ENCODE measurements at regions not wholly inside any gene's neighbourhood (a gene's known extent, or its start where the extent isn't known, plus 50 kb on each side); places are given as distances from the start of the nearest gene placed in this dataset.
"Not testable (repeated sequence)": the region's sequence is repeated elsewhere in the genome, so short reads cannot be mapped to it uniquely, and the experiment has no call there.

DNA sequence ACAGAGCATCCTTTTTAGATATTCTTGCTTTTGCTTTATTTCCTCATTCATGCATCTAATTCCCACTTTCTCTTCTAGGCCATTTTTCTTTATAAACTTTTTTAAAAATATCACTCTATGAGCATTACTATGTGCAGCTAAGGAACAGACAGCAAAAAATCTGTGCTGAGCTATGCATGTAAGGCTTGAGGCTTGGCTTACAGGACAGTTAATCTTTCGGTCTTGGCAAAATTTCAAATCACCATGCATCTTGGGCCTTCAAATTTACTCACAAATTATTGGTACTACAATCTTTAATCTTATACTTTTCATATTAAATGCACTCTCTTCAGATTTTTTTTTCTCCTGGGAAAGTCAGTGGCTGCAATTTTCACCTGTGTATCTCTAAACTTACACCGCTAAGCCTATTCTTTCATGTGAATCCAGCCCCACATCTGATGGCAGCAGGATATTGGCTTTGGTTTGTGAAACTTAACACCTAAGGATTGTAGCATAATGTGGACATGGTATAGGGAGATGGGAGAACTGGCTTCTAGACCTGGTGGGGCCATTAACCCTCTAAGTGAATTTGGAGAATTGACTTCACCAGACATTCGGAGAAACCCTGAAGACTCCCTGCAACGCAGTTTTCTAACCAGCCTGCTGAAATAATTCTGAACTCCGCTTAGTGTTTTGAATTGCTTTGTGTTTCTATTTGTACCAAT is 278.3 kb downstream of the SPRY1 start:
- DNase-seq, result no peak
- H3K27me3 ChIP-seq (ENCODE audit: low read depth), result no peaks in the 10 kb centered on the region
- TF ChIP-seq, protein P1, sequence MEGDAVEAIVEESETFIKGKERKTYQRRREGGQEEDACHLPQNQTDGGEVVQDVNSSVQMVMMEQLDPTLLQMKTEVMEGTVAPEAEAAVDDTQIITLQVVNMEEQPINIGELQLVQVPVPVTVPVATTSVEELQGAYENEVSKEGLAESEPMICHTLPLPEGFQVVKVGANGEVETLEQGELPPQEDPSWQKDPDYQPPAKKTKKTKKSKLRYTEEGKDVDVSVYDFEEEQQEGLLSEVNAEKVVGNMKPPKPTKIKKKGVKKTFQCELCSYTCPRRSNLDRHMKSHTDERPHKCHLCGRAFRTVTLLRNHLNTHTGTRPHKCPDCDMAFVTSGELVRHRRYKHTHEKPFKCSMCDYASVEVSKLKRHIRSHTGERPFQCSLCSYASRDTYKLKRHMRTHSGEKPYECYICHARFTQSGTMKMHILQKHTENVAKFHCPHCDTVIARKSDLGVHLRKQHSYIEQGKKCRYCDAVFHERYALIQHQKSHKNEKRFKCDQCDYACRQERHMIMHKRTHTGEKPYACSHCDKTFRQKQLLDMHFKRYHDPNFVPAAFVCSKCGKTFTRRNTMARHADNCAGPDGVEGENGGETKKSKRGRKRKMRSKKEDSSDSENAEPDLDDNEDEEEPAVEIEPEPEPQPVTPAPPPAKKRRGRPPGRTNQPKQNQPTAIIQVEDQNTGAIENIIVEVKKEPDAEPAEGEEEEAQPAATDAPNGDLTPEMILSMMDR (IDR thresholded peaks at IDR 0.05), result no peak
- no peak for ATAC-seq
- H3K27ac ChIP-seq, result peak overlapping the region; percentile 41
- no peaks in the 10 kb centered on the region for H3K4me1 ChIP-seq
- intact Hi-C loops (cut with DNase I), result no loop called here
- no peaks in the 10 kb centered on the region for H3K36me3 ChIP-seq
- H3K9me3 ChIP-seq, result no peaks in the 10 kb centered on the region
- H3K4me3 ChIP-seq, result no peak overlapping the region

GRCh38 chr4:123675567-123675966 is 279.0 kb downstream of the SPRY1 start:
- Histone ChIP-seq H3K4me1 (no peaks in the 10 kb centered on the region), H3K36me3 (no peaks in the 10 kb centered on the region), H3K27me3 (ENCODE audit: low read depth) (no peaks in the 10 kb centered on the region), H3K27ac (peak overlapping the region; percentile 41), H3K9me3 (no peaks in the 10 kb centered on the region), H3K4me3 (no peak overlapping the region)
- TF ChIP-seq, protein P1 (IDR thresholded peaks at IDR 0.05), result no peak
- DNase-seq (no peak), ATAC-seq (no peak)
- intact Hi-C loops (cut with DNase I), result no loop called here

- H3K27me3 ChIP-seq (ENCODE audit: low read depth), result no peaks in the 10 kb centered on the region
- no peaks in the 10 kb centered on the region for H3K4me1 ChIP-seq
- H3K27ac ChIP-seq, result peak overlapping the region; percentile 41
- DNase-seq (no peak), ATAC-seq (no peak)
- no peak overlapping the region for H3K4me3 ChIP-seq
- H3K36me3 ChIP-seq, result no peaks in the 10 kb centered on the region
- no peaks in the 10 kb centered on the region for H3K9me3 ChIP-seq
- TF ChIP-seq, protein P1 (IDR thresholded peaks at IDR 0.05), result no peak
- intact Hi-C loops (cut with DNase I), result no loop called here
Observed at GRCh38 chr4:123676071-123676889, 279.7 kb downstream of the SPRY1 start.

GRCh38 chr4:123676890-123677229 is 280.3 kb downstream of the SPRY1 start:
- H3K4me1 ChIP-seq, result no peaks in the 10 kb centered on the region
- no peaks in the 10 kb centered on the region for H3K27me3 ChIP-seq (ENCODE audit: low read depth)
- DNase-seq, result no peak
- H3K4me3 ChIP-seq, result no peak overlapping the region
- no peak overlapping the region for H3K27ac ChIP-seq
- TF ChIP-seq, protein P1 (IDR thresholded peaks at IDR 0.05), result no peak
- intact Hi-C loops (cut with DNase I), result no loop called here
- H3K9me3 ChIP-seq, result no peaks in the 10 kb centered on the region
- H3K36me3 ChIP-seq, result no peaks in the 10 kb centered on the region
- ATAC-seq, result no peak

DNA sequence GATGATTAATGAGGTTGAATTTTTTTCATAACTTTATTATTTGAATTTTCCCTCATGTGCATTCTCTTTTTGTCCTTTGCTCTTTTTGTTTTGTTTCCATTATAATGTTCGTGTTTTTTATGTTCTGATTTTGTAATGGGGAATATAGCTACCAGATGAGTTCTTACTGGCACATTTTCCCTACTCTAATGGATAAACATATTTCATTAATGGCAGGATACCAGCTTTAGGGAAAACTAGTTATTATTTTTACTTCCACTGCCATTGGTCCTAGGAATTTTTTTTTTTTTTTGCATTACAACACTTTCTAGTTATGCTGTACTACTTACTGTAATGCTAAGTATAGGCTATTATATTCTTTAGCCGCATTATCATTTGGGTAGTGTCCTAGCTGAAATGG is 286.3 kb downstream of the SPRY1 start:
- no peak for DNase-seq
- TF ChIP-seq, protein P1 (IDR thresholded peaks at IDR 0.05), result no peak
- no peaks in the 10 kb centered on the region for H3K4me1 ChIP-seq
- no peak for ATAC-seq
- no peaks in the 10 kb centered on the region for H3K36me3 ChIP-seq
- no peak overlapping the region for H3K27ac ChIP-seq
- H3K4me3 ChIP-seq, result no peak overlapping the region
- intact Hi-C loops (cut with DNase I), result no loop called here
- no peaks in the 10 kb centered on the region for H3K9me3 ChIP-seq
- no peaks in the 10 kb centered on the region for H3K27me3 ChIP-seq (ENCODE audit: low read depth)

DNA sequence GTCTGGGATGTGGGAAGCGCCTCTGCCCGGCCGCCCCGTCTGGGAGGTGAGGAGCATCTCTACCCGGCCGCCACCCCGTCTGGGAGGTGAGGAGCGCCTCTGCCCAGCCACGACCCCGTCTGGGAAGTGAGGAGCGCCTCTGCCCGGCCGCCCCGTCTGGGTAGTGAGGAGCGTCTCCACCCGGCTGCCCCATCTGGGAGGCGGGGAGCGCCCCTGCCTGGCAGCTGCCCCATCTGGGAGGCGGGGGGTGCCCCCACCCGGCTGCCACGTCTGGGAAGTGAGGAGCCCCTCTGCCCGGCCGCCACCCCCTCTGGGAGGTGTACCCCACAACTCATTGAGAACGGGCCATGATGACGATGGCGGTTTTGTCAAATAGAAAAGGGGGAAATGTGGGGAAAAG is 288.3 kb downstream of the SPRY1 start:
- H3K4me1 ChIP-seq; ATAC-seq; H3K27me3 ChIP-seq (ENCODE audit: low read depth); DNase-seq; H3K4me3 ChIP-seq; intact Hi-C loops (cut with DNase I); H3K27ac ChIP-seq; H3K36me3 ChIP-seq; H3K9me3 ChIP-seq: not testable (repeated sequence)

DNA sequence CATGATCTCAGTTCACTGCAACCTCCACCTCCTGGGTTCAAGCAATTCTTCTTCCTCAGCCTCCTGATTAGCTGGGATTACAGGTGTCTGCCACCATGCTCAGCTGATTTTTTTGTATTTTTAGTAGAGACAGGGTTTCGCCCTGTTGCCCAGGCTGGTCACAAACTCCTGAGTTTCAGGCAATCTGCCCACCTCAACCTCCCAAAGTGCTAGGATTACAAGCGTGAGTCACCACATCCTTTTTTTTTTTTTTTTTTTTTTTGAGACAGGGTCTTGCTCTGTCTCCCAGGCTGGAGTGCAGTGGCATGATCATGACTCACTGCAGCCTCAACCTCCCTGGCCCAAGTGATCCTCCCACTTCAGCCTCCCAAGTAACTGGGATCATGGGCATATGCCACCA is 298.9 kb downstream of the SPRY1 start:
- intact Hi-C loops (cut with DNase I); H3K27ac ChIP-seq; H3K9me3 ChIP-seq; DNase-seq; H3K4me3 ChIP-seq; H3K4me1 ChIP-seq; H3K36me3 ChIP-seq; H3K27me3 ChIP-seq (ENCODE audit: low read depth); ATAC-seq: not testable (repeated sequence)

Measured in lower lobe of right lung (tissue), 2 donors.